NCI-H146 (cell line): ENCODE measurements at regions not wholly inside any gene's neighbourhood (a gene's known extent, or its start where the extent isn't known, plus 50 kb on each side); places are given as distances from the start of the nearest gene placed in this dataset.

ENCODE experiments used
- DNase-seq: peaks from one replicate; lab custom pipeline; 2025; lab: John Stamatoyannopoulos, UW

GRCh38 chr3:134302674-134303073 is 52.0 kb upstream of the RYK start:
- DNase-seq, result no peak

GRCh38 chr3:134300520-134300919 is 49.9 kb upstream of the RYK start:
- peak; percentile 17 for DNase-seq
